Neural progenitor cell (in vitro differentiated cells): ENCODE measurements at regions not wholly inside any gene's neighbourhood (a gene's known extent, or its start where the extent isn't known, plus 50 kb on each side); places are given as distances from the start of the nearest gene placed in this dataset.

Experiments
- CTCF ChIP-seq: fragments of 200-600 bp; sonication (generic); IDR thresholded peaks from 2 replicates; pipeline ENCODE4 v1.5.1; 2017; ENCODE audit warnings: antibody characterized with exemption, mild to moderate bottlenecking
- EZH2 ChIP-seq: fragments of 200-600 bp; sonication (generic); IDR thresholded peaks from 2 replicates; pipeline ENCODE4 v1.6.1; 2017; ENCODE audit warnings: antibody characterized with exemption, mild to moderate bottlenecking, moderate library complexity
- EZH2phosphoT487 ChIP-seq: fragments of 200-600 bp; sonication (generic); IDR thresholded peaks from 2 replicates; pipeline ENCODE4 v1.6.1; 2017; ENCODE audit warnings: antibody characterized with exemption

- TF ChIP-seq CTCF (no peak), EZH2phosphoT487 (no peak), EZH2 (no peak)
These were observed 58.7 kb upstream of the GZMB start for GRCh38 chr14:24692382-24693352.
